PFSK-1 (cell line): ENCODE measurements at regions not wholly inside any gene's neighbourhood (a gene's known extent, or its start where the extent isn't known, plus 50 kb on each side); places are given as distances from the start of the nearest gene placed in this dataset.

Source experiments
- FOXP2 ChIP-seq: optimal IDR thresholded peaks from 2 replicates; pipeline ENCODE3; 2011; ENCODE audit warnings: borderline replicate concordance, control low read depth, inconsistent platforms; ENCODE audit not compliant: insufficient read depth; ENCODE audit errors: extremely low read length, extremely low read depth
- POLR2AphosphoS5 ChIP-seq: IDR thresholded peaks from 2 replicates; pipeline ENCODE4 v1.6.1; 2012; ENCODE audit warnings: low read depth, mild to moderate bottlenecking, control low read depth, low read length, moderate library complexity
- REST ChIP-seq, 2 experiments: IDR thresholded peaks; 2 replicates each; pipeline versions ENCODE4 v1.6.1 to v1.8.0; 2011 to 2012; ENCODE audit warnings: low read depth in 2 of 2, low read length in 2 of 2, control low read depth in 1 of 2, inconsistent platforms in 1 of 2, mild to moderate bottlenecking in 1 of 2, moderate library complexity in 1 of 2; ENCODE audit not compliant: insufficient read depth in 1 of 2
- TAF1 ChIP-seq: IDR thresholded peaks from 2 replicates; pipeline ENCODE4 v1.6.1; 2012; ENCODE audit warnings: low read length, control low read depth, borderline replicate concordance; ENCODE audit not compliant: insufficient read depth

- TF ChIP-seq POLR2AphosphoS5 (no peak), TAF1 (no peak), REST (IDR thresholded peaks at IDR 0.05; ENCODE audit: insufficient read depth in 1 of 2, low read depth in 2 of 2, low read length in 2 of 2) (no peak), FOXP2 (no peak)
These were observed 305.6 kb downstream of the NR2F1-AS1 start for GRCh38 chr5:93275376-93275775.
